IMR-90 (cell line): ENCODE measurements at regions not wholly inside any gene's neighbourhood (a gene's known extent, or its start where the extent isn't known, plus 50 kb on each side); places are given as distances from the start of the nearest gene placed in this dataset.

Experiments used
- ATAC-seq: fragments of 200-7000 bp; cut with Tn5 transposase; 2 replicates; pipeline ENCODE4 v1.9.1; 2020; ENCODE audit warnings: low read depth, mild to moderate bottlenecking, moderate library complexity
- BruUV-seq: library from RNA; stranded (reverse); fragments of 400-500 nt; replicated peaks from 2 replicates; lab custom pipeline; 2021; lab: Mats Ljungman, UMichigan
- CTCF ChIA-PET: fragments of 300-600 bp; formaldehyde crosslinking; extraction: SDS; loops from one replicate; lab custom pipeline; 2021; ENCODE audit warnings: antibody characterized with exemption; lab: Yijun Ruan, JAX
- POLR2A ChIA-PET: fragments of 300-600 bp; sonication (Branson Sonifier 250); formaldehyde crosslinking; loops from one replicate; lab custom pipeline; 2022; ENCODE audit warnings: antibody characterized with exemption; ENCODE audit not compliant: unreplicated experiment; lab: Charles Lee
- DNase-seq: peaks from one replicate; pipeline ENCODE4 v3.0.0; 2013
- H2AFZ ChIP-seq: replicated peaks from 2 replicates; pipeline ENCODE3; 2013; ENCODE audit warnings: low read length, mild to moderate bottlenecking; ENCODE audit not compliant: poor library complexity
- H2AK5ac ChIP-seq: 2 replicates; pipeline ENCODE4 v1.6.1; 2013; ENCODE audit warnings: low read depth, low read length, inconsistent platforms
- H2AK9ac ChIP-seq: replicated peaks from 2 replicates; pipeline ENCODE3; 2013; ENCODE audit warnings: mild to moderate bottlenecking, low read depth, low read length, moderate library complexity; ENCODE audit not compliant: poor library complexity
- H2BK120ac ChIP-seq: 2 replicates; pipeline ENCODE4 v1.6.1; 2013; ENCODE audit warnings: low read depth, low read length, inconsistent platforms
- H2BK15ac ChIP-seq: 3 replicates; pipeline ENCODE4 v1.6.1; 2013; ENCODE audit warnings: low read depth, low read length, inconsistent platforms
- H2BK20ac ChIP-seq: 2 replicates; pipeline ENCODE4 v1.6.1; 2013; ENCODE audit warnings: low read depth, mild to moderate bottlenecking, inconsistent platforms, low read length, moderate library complexity
- H2BK5ac ChIP-seq: 2 replicates; pipeline ENCODE4 v1.6.1; 2013; ENCODE audit warnings: mild to moderate bottlenecking, low read depth, low read length, inconsistent platforms; ENCODE audit not compliant: poor library complexity, severe bottlenecking
- H3K14ac ChIP-seq: replicated peaks from 2 replicates; pipeline ENCODE4 v1.6.1; 2013; ENCODE audit warnings: low read depth, low read length, inconsistent platforms
- H3K18ac ChIP-seq: 2 replicates; pipeline ENCODE4 v1.6.1; 2013; ENCODE audit warnings: low read depth, low read length, control low read depth
- H3K23ac ChIP-seq: 2 replicates; pipeline ENCODE4 v1.6.1; 2013; ENCODE audit warnings: low read depth, low read length, inconsistent platforms
- H3K27ac ChIP-seq: 2 replicates; pipeline ENCODE4 v1.5.1; 2013; ENCODE audit warnings: mild to moderate bottlenecking, control low read depth, low read length; ENCODE audit not compliant: insufficient read depth
- H3K27me3 ChIP-seq: 2 replicates; pipeline ENCODE4 v1.6.1; 2013; ENCODE audit warnings: low read length; ENCODE audit not compliant: control insufficient read depth, insufficient read depth
- H3K36me3 ChIP-seq: 2 replicates; pipeline ENCODE4 v1.6.1; 2013; ENCODE audit warnings: low read length, mixed read lengths; ENCODE audit not compliant: control insufficient read depth, insufficient read depth
- H3K4ac ChIP-seq: 2 replicates; pipeline ENCODE4 v1.6.1; 2013; ENCODE audit warnings: low read depth, low read length, inconsistent platforms
- H3K4me1 ChIP-seq: 2 replicates; pipeline ENCODE4 v1.6.1; 2013; ENCODE audit warnings: low read length, mixed read lengths; ENCODE audit not compliant: control insufficient read depth, insufficient read depth
- H3K4me2 ChIP-seq: 2 replicates; pipeline ENCODE4 v1.6.1; 2013; ENCODE audit warnings: low read depth, mild to moderate bottlenecking, control low read depth, low read length, moderate library complexity
- H3K4me3 ChIP-seq: 2 replicates; pipeline ENCODE4 v1.5.1; 2013; ENCODE audit warnings: low read depth, mild to moderate bottlenecking, control low read depth, low read length, moderate library complexity; ENCODE audit not compliant: insufficient read depth
- H3K56ac ChIP-seq: 2 replicates; pipeline ENCODE4 v1.6.1; 2013; ENCODE audit warnings: low read length, inconsistent platforms; ENCODE audit not compliant: insufficient read depth; ENCODE audit errors: extremely low read depth
- H3K79me1 ChIP-seq, 2 experiments: 2 replicates each; pipeline ENCODE4 v1.6.1; 2013; ENCODE audit warnings: low read length in 2 of 2, inconsistent platforms in 1 of 2, low read depth in 1 of 2
- H3K9ac ChIP-seq: 2 replicates; pipeline ENCODE4 v1.6.1; 2013; ENCODE audit warnings: low read depth, low read length, control low read depth
- H3K9me1 ChIP-seq: 2 replicates; pipeline ENCODE4 v1.6.1; 2013; ENCODE audit warnings: low read length, inconsistent platforms; ENCODE audit not compliant: insufficient read depth
- H3K9me3 ChIP-seq: 2 replicates; pipeline ENCODE4 v1.6.1; 2013; ENCODE audit warnings: low read length; ENCODE audit not compliant: control insufficient read depth, insufficient read depth
- H4K20me1 ChIP-seq: 2 replicates; pipeline ENCODE4 v1.6.1; 2013; ENCODE audit warnings: low read length, inconsistent platforms; ENCODE audit not compliant: insufficient read depth
- H4K5ac ChIP-seq: 2 replicates; pipeline ENCODE4 v1.6.1; 2013; ENCODE audit warnings: mild to moderate bottlenecking, low read depth, low read length, control low read depth
- H4K8ac ChIP-seq, 2 experiments: 2 replicates each; pipeline ENCODE4 v1.6.1; 2013; ENCODE audit warnings: low read depth in 2 of 2, low read length in 2 of 2, control low read depth in 1 of 2, inconsistent platforms in 1 of 2
- H4K91ac ChIP-seq: 2 replicates; pipeline ENCODE4 v1.6.1; 2013; ENCODE audit warnings: low read depth, low read length, inconsistent platforms; ENCODE audit not compliant: insufficient read depth
- BHLHE40 ChIP-seq: fragments of 150-350 bp; IDR thresholded peaks from 2 replicates; pipeline ENCODE4 v1.6.1; 2016; ENCODE audit warnings: mild to moderate bottlenecking, low read depth, low read length
- CHD1 ChIP-seq: IDR thresholded peaks from 2 replicates; pipeline ENCODE4 v1.6.1; 2012; ENCODE audit warnings: low read depth, low read length, improper control_type of control experiment
- CTCF ChIP-seq: conservative IDR thresholded peaks from 2 replicates; pipeline ENCODE4 v1.5.1; 2012; ENCODE audit warnings: mild to moderate bottlenecking, low read depth, low read length, improper control_type of control experiment
- ELK1 ChIP-seq: fragments of 150-350 bp; IDR thresholded peaks from 2 replicates; pipeline ENCODE4 v1.6.1; 2016; ENCODE audit warnings: low read depth, mild to moderate bottlenecking, low read length, moderate library complexity, borderline replicate concordance
- MAFK ChIP-seq: IDR thresholded peaks from 2 replicates; pipeline ENCODE4 v1.6.1; 2012; ENCODE audit warnings: low read depth, low read length, improper control_type of control experiment
- MAZ ChIP-seq: IDR thresholded peaks from 2 replicates; pipeline ENCODE4 v1.6.1; 2012; ENCODE audit warnings: low read depth, mild to moderate bottlenecking, low read length, improper control_type of control experiment, moderate library complexity, borderline replicate concordance
- MXI1 ChIP-seq: IDR thresholded peaks from 2 replicates; pipeline ENCODE4 v1.6.1; 2012; ENCODE audit warnings: low read depth, mild to moderate bottlenecking, low read length, moderate library complexity, borderline replicate concordance
- NFE2L2 ChIP-seq: fragments of 150-350 bp; IDR thresholded peaks from 2 replicates; pipeline ENCODE4 v1.6.1; 2016; ENCODE audit warnings: low read depth, mild to moderate bottlenecking, low read length
- RAD21 ChIP-seq: IDR thresholded peaks from 2 replicates; pipeline ENCODE4 v1.6.1; 2012; ENCODE audit warnings: low read length, improper control_type of control experiment
- RCOR1 ChIP-seq: IDR thresholded peaks from 2 replicates; pipeline ENCODE4 v1.6.1; 2012; ENCODE audit warnings: mild to moderate bottlenecking, low read length, improper control_type of control experiment; ENCODE audit not compliant: insufficient replicate concordance
- RFX5 ChIP-seq: IDR thresholded peaks from 2 replicates; pipeline ENCODE4 v1.8.0; 2012; ENCODE audit warnings: low read depth, mild to moderate bottlenecking, low read length, moderate library complexity
- WGBS, 2 experiments: methylation state at CpG; one replicate each; pipeline versions ENCODE4 v1.1.5 to v1.1.7; 2013; ENCODE audit warnings: missing lambda C conversion rate in 2 of 2; ENCODE audit not compliant: insufficient read length in 1 of 2; ENCODE audit errors: extremely low coverage in 2 of 2; 5-methylcytosine and 5-hydroxymethylcytosine counted together
- dilution Hi-C: fragments of 300-500 bp; cut with HindIII; formaldehyde crosslinking; loops from one replicate; pipeline ENCODE4 v1.14.3; 2018; ENCODE audit warnings: low sequenced_read_pairs; ENCODE audit not compliant: unreplicated experiment
- in situ Hi-C: fragments of 300-500 bp; cut with MboI; formaldehyde crosslinking; loops from 3 replicates; pipeline ENCODE4 v1.14.3; 2019; ENCODE audit warnings: low sequenced_read_pairs, inconsistent platforms, mixed read lengths
- intact Hi-C: fragments of 100-400 bp; cut with micrococcal nuclease; formaldehyde crosslinking; loops from 2 replicates; pipeline ENCODE4 v1.10.0; 2022

GRCh38 chr3:5332270-5332956 lies 144.9 kb downstream of the EDEM1 start:
- no peak overlapping the region for H4K5ac ChIP-seq
- H3K9ac ChIP-seq: no peak overlapping the region
- TF ChIP-seq MAZ (no peak), RFX5 (no peak), NFE2L2 (no peak), MXI1 (no peak), CHD1 (no peak), MAFK (no peak), RCOR1 (no peak), RAD21 (no peak), ELK1 (no peak), BHLHE40 (no peak), CTCF (no peak)
- no peak overlapping the region for H2BK15ac ChIP-seq
- intact Hi-C loops (no loop called here), dilution Hi-C loops (no loop called here), in situ Hi-C loops (no loop called here)
- ChIA-PET CTCF (no interaction called here), POLR2A (no interaction called here)
- no peak overlapping the region for H3K18ac ChIP-seq
- H3K9me3 ChIP-seq: no peaks in the 10 kb centered on the region
- no peaks in the 10 kb centered on the region for H3K27me3 ChIP-seq
- no TSS peak for BruUV-seq
- no peak overlapping the region for H3K4me3 ChIP-seq
- no peak overlapping the region for H3K56ac ChIP-seq
- H2AK5ac ChIP-seq: no peak overlapping the region
- no peak overlapping the region for H4K8ac ChIP-seq
- H2BK20ac ChIP-seq: no peak overlapping the region
- no peaks in the 10 kb centered on the region for H3K36me3 ChIP-seq
- H3K23ac ChIP-seq: no peak overlapping the region
- H4K91ac ChIP-seq: no peak overlapping the region
- no peak overlapping the region for H3K4ac ChIP-seq
- no peak overlapping the region for H2BK5ac ChIP-seq
- no peak overlapping the region for H3K27ac ChIP-seq
- H3K4me1 ChIP-seq: no peaks in the 10 kb centered on the region; the same call in 1 of the 2 replicates
- DNase-seq (no peak), ATAC-seq (no peak)
- no peak overlapping the region for H2AFZ ChIP-seq
- 64% methylated on average over 2 of the region's 3 CpGs; no CpG with 5 or more reads in 1 of the 2 experiments for WGBS, 2 experiments
- no peaks in the 10 kb centered on the region for H3K9me1 ChIP-seq
- no peak overlapping the region for H2AK9ac ChIP-seq
- no peak overlapping the region for H3K14ac ChIP-seq
- no peaks in the 10 kb centered on the region for H3K79me1 ChIP-seq
- no peaks in the 10 kb centered on the region for H4K20me1 ChIP-seq
- no peak overlapping the region for H3K4me2 ChIP-seq
- no peak overlapping the region for H2BK120ac ChIP-seq
